GM12878 (cell line): ENCODE measurements at regions not wholly inside any gene's neighbourhood (a gene's known extent, or its start where the extent isn't known, plus 50 kb on each side); places are given as distances from the start of the nearest gene placed in this dataset.

Experiments used
- ATAC-seq: fragments of 200-7000 bp; cut with Tn5 transposase; 3 replicates; pipeline ENCODE4 v1.9.1; 2020; ENCODE audit warnings: mild to moderate bottlenecking, moderate library complexity
- BruUV-seq: library from RNA; stranded (reverse); fragments of 400-500 nt; replicated peaks from 2 replicates; lab custom pipeline; 2021; lab: Mats Ljungman, UMichigan
- CTCF ChIA-PET: fragments of 300-600 bp; sonication (Branson Sonifier 250); formaldehyde crosslinking; extraction: SDS; loops from one replicate; lab custom pipeline; 2021; ENCODE audit warnings: inconsistent platforms; lab: Yijun Ruan, JAX
- POLR2A ChIA-PET: fragments of 350-600 bp; formaldehyde crosslinking; extraction: SDS; loops from one replicate; lab custom pipeline; 2021; ENCODE audit warnings: inconsistent platforms; lab: Charles Lee
- RAD21 ChIA-PET: fragments of 300-600 bp; sonication (Branson Sonifier 250); formaldehyde crosslinking; loops from one replicate; lab custom pipeline; 2023; ENCODE audit warnings: antibody characterized with exemption; ENCODE audit not compliant: unreplicated experiment; lab: Charles Lee
- SMC1A ChIA-PET: fragments of 300-600 bp; sonication (Branson Sonifier 250); formaldehyde crosslinking; loops from one replicate; lab custom pipeline; 2023; ENCODE audit not compliant: unreplicated experiment, uncharacterized antibody; lab: Charles Lee
- DNase-seq: peaks from one replicate; pipeline ENCODE4 v3.0.0-alpha.2; 2011; ENCODE audit warnings: low read depth, low spot score
- FAIRE-seq: peaks from 3 replicates; lab custom pipeline; 2011; peaks lifted over from hg19 to GRCh38; lab: Jason Lieb, UNC
- H2AFZ ChIP-seq: 2 replicates; pipeline ENCODE4 v1.6.0; 2011; ENCODE audit warnings: low read depth, low read length, control low read depth; ENCODE audit not compliant: control insufficient read depth
- H3K27ac ChIP-seq: 2 replicates; pipeline ENCODE4 v1.5.1; 2011; ENCODE audit warnings: control low read depth; ENCODE audit not compliant: control insufficient read depth, insufficient read depth
- H3K27me3 ChIP-seq, 2 experiments: replicated peaks in 1 of 2; 2 replicates each; pipeline versions ENCODE4 v1.6.0 to v1.6.1; 2011; ENCODE audit warnings: low read length in 1 of 2; ENCODE audit not compliant: control insufficient read depth in 2 of 2, insufficient read depth in 2 of 2
- H3K36me3 ChIP-seq, 2 experiments: 2 replicates each; pipeline ENCODE4 v1.5.1; 2011; ENCODE audit warnings: low read length in 1 of 2; ENCODE audit not compliant: control insufficient read depth in 2 of 2, insufficient read depth in 2 of 2
- H3K4me1 ChIP-seq: 2 replicates; pipeline ENCODE4 v1.6.1; 2011; ENCODE audit warnings: mild to moderate bottlenecking, low read length, moderate library complexity, mixed read lengths; ENCODE audit not compliant: control insufficient read depth, insufficient read depth
- H3K4me2 ChIP-seq: 2 replicates; pipeline ENCODE4 v1.6.0; 2011; ENCODE audit warnings: control low read depth; ENCODE audit not compliant: control insufficient read depth, insufficient read depth
- H3K4me3 ChIP-seq: fragments of 200-600 bp; sonication (generic); 2 replicates; pipeline ENCODE4 v1.5.1; 2016
- H3K79me2 ChIP-seq: 2 replicates; pipeline ENCODE4 v1.6.0; 2011; ENCODE audit warnings: low read length; ENCODE audit not compliant: control insufficient read depth, insufficient read depth
- H3K9ac ChIP-seq: 2 replicates; pipeline ENCODE4 v1.8.0; 2011; ENCODE audit warnings: low read length, control low read depth, mixed read lengths; ENCODE audit not compliant: control insufficient read depth, insufficient read depth
- H3K9me3 ChIP-seq: replicated peaks from 3 replicates; pipeline ENCODE4 v1.5.1; 2011; ENCODE audit warnings: mild to moderate bottlenecking, low read length; ENCODE audit not compliant: control insufficient read depth, insufficient read depth
- H4K20me1 ChIP-seq: 2 replicates; pipeline ENCODE4 v1.6.0; 2011; ENCODE audit not compliant: control insufficient read depth, insufficient read depth
- BRCA1 ChIP-seq: IDR thresholded peaks from 2 replicates; pipeline ENCODE4 v1.6.1; 2011; ENCODE audit warnings: low read depth, low read length, improper control_type of control experiment
- EED ChIP-seq: sonication (generic); IDR thresholded peaks from 2 replicates; pipeline ENCODE4 v1.6.1; 2016; ENCODE audit warnings: antibody characterized with exemption, low read depth
- KAT2A ChIP-seq: conservative IDR thresholded peaks from 2 replicates; pipeline ENCODE4 v1.6.1; 2011; ENCODE audit warnings: low read depth, low read length; ENCODE audit not compliant: control insufficient read depth
- LARP7 ChIP-seq: fragments of 450-650 bp; IDR thresholded peaks from 2 replicates; pipeline ENCODE4 v1.6.1; 2017; ENCODE audit warnings: mild to moderate bottlenecking
- NR2C1 ChIP-seq: fragments of 450-650 bp; IDR thresholded peaks from 2 replicates; pipeline ENCODE4 v1.6.1; 2017; ENCODE audit warnings: antibody characterized with exemption, mild to moderate bottlenecking, moderate library complexity
- SRF ChIP-seq, 2 experiments: IDR thresholded peaks; 2 replicates each; pipeline ENCODE4 v1.6.1; 2011; ENCODE audit warnings: low read depth in 2 of 2, low read length in 2 of 2, mild to moderate bottlenecking in 1 of 2, moderate library complexity in 1 of 2
- WGBS: methylation state at CpG from one replicate; pipeline ENCODE4 v1.1.6; 2016; ENCODE audit warnings: low lambda C conversion rate; ENCODE audit not compliant: insufficient replicate concordance, insufficient coverage; ENCODE audit errors: missing lambda C conversion rate; 5-methylcytosine and 5-hydroxymethylcytosine counted together
- in situ Hi-C: fragments of 300-500 bp; cut with MboI; formaldehyde crosslinking; loops from 9 replicates; pipeline ENCODE4 v1.14.3; 2018; ENCODE audit warnings: mixed read lengths
- intact Hi-C: fragments of 100-400 bp; cut with micrococcal nuclease; formaldehyde crosslinking; loops from one replicate; pipeline ENCODE4 v1.14.2; 2022; ENCODE audit not compliant: unreplicated experiment
- TF ChIP-seq, protein P1 (sequence below): IDR thresholded peaks from 2 replicates; pipeline ENCODE4 v1.6.1; 2012; ENCODE audit warnings: low read depth, low read length, improper control_type of control experiment
- TF ChIP-seq, protein P2 (sequence below): IDR thresholded peaks from 2 replicates; pipeline ENCODE4 v1.6.1; 2012; ENCODE audit warnings: improper control_type of control experiment, low read depth, low read length; ENCODE audit not compliant: insufficient replicate concordance
- TF ChIP-seq, protein P3 (sequence below): IDR thresholded peaks from 2 replicates; pipeline ENCODE4 v1.6.1; 2011; ENCODE audit warnings: borderline replicate concordance, low read depth, mild to moderate bottlenecking, moderate library complexity, low read length; ENCODE audit not compliant: insufficient read depth, poor library complexity, severe bottlenecking

DNA sequence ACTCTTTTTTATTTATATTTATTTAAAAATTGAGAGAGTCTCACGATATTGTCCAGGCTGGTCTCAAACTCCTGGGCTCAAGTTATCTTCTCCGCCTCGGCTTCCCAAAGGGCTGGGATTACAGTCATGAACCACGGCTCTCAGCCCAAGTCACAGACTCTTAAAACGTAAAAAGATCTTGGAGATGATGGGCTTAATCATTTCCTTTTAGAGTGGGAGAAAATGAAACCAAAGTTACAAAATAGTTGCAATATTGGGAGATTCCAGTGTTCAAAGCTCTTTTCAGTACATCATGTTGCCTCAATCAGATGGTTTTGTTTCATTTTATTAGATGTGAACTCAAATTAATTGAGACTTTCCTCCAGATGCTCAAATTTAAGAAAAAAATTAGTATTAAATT, 151.4 kb upstream of the XPO1 start:
- no peak overlapping the region for H3K9ac ChIP-seq
- H3K4me1 ChIP-seq, result peaks cover 4% of the 10 kb centered on the region; the same call in 1 of the 2 replicates
- WGBS, result 69% methylated on average over 5 of the region's 5 CpGs
- H3K4me3 ChIP-seq, result no peak overlapping the region
- TF ChIP-seq, protein P1, sequence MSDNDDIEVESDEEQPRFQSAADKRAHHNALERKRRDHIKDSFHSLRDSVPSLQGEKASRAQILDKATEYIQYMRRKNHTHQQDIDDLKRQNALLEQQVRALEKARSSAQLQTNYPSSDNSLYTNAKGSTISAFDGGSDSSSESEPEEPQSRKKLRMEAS, result no peak
- TF ChIP-seq KAT2A (no peak), LARP7 (no peak), NR2C1 (no peak), SRF (IDR thresholded peaks at IDR 0.05; ENCODE audit: low read depth in 2 of 2, low read length in 2 of 2) (no peak), EED (no peak), BRCA1 (no peak)
- TF ChIP-seq, protein P2, sequence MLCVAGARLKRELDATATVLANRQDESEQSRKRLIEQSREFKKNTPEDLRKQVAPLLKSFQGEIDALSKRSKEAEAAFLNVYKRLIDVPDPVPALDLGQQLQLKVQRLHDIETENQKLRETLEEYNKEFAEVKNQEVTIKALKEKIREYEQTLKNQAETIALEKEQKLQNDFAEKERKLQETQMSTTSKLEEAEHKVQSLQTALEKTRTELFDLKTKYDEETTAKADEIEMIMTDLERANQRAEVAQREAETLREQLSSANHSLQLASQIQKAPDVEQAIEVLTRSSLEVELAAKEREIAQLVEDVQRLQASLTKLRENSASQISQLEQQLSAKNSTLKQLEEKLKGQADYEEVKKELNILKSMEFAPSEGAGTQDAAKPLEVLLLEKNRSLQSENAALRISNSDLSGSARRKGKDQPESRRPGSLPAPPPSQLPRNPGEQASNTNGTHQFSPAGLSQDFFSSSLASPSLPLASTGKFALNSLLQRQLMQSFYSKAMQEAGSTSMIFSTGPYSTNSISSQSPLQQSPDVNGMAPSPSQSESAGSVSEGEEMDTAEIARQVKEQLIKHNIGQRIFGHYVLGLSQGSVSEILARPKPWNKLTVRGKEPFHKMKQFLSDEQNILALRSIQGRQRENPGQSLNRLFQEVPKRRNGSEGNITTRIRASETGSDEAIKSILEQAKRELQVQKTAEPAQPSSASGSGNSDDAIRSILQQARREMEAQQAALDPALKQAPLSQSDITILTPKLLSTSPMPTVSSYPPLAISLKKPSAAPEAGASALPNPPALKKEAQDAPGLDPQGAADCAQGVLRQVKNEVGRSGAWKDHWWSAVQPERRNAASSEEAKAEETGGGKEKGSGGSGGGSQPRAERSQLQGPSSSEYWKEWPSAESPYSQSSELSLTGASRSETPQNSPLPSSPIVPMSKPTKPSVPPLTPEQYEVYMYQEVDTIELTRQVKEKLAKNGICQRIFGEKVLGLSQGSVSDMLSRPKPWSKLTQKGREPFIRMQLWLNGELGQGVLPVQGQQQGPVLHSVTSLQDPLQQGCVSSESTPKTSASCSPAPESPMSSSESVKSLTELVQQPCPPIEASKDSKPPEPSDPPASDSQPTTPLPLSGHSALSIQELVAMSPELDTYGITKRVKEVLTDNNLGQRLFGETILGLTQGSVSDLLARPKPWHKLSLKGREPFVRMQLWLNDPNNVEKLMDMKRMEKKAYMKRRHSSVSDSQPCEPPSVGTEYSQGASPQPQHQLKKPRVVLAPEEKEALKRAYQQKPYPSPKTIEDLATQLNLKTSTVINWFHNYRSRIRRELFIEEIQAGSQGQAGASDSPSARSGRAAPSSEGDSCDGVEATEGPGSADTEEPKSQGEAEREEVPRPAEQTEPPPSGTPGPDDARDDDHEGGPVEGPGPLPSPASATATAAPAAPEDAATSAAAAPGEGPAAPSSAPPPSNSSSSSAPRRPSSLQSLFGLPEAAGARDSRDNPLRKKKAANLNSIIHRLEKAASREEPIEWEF, result no peak
- TF ChIP-seq, protein P3, sequence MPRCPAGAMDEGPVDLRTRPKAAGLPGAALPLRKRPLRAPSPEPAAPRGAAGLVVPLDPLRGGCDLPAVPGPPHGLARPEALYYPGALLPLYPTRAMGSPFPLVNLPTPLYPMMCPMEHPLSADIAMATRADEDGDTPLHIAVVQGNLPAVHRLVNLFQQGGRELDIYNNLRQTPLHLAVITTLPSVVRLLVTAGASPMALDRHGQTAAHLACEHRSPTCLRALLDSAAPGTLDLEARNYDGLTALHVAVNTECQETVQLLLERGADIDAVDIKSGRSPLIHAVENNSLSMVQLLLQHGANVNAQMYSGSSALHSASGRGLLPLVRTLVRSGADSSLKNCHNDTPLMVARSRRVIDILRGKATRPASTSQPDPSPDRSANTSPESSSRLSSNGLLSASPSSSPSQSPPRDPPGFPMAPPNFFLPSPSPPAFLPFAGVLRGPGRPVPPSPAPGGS, result no peak
- TF ChIP-seq, all 136 proteins: peak for 0
- SMC1A ChIA-PET, result interaction anchor here (0.6 kb wide), 1 partner anchor 294 kb away, joined by 3 read pairs; no protein-coding TSS in a partner anchor
- CTCF ChIA-PET, result no interaction called here
- Histone ChIP-seq H3K27me3 (no peaks in the 10 kb centered on the region), H2AFZ (no peak overlapping the region), H3K79me2 (no peaks in the 10 kb centered on the region), H3K9me3 (no peaks in the 10 kb centered on the region), H3K27ac (no peak overlapping the region), H4K20me1 (no peaks in the 10 kb centered on the region), H3K4me2 (no peak overlapping the region), H3K36me3 (no peaks in the 10 kb centered on the region)
- RAD21 ChIA-PET, result no interaction called here
- POLR2A ChIA-PET, result no interaction called here
- intact Hi-C loops (no loop called here), in situ Hi-C loops (no loop called here)
- no peak for ATAC-seq
- no TSS peak for BruUV-seq
- no peak for DNase-seq
- FAIRE-seq, result no peak
